Neutrophil (primary cell): ENCODE measurements at regions not wholly inside any gene's neighbourhood (a gene's known extent, or its start where the extent isn't known, plus 50 kb on each side); places are given as distances from the start of the nearest gene placed in this dataset.

Source experiments
- H3K27ac ChIP-seq: fragments of 200-600 bp; sonication (generic); 2 replicates; pipeline ENCODE4 v1.5.1; 2016; ENCODE audit warnings: mild to moderate bottlenecking, moderate library complexity
- H3K27me3 ChIP-seq: fragments of 200-600 bp; sonication (generic); 2 replicates; pipeline ENCODE4 v1.6.0; 2016; ENCODE audit warnings: mild to moderate bottlenecking
- H3K36me3 ChIP-seq: fragments of 200-600 bp; sonication (generic); 2 replicates; pipeline ENCODE4 v1.5.1; 2017
- H3K4me1 ChIP-seq, 2 experiments: fragments of 200-600 bp in 1 of 2; sonication (generic) in 1 of 2; 1 replicate in 1 of 2; 2 replicates in 1 of 2; pipeline versions ENCODE4 v1.5.1 to v1.6.1; 2013 to 2016; ENCODE audit warnings: low read depth in 1 of 2, low read length in 1 of 2, mild to moderate bottlenecking in 1 of 2, moderate library complexity in 1 of 2; ENCODE audit not compliant: control insufficient read depth in 1 of 2, insufficient read depth in 1 of 2
- H3K4me3 ChIP-seq, 2 experiments: fragments of 200-600 bp in 1 of 2; sonication (generic) in 1 of 2; 1 replicate in 1 of 2; 2 replicates in 1 of 2; pipeline ENCODE4 v1.5.1; 2013 to 2016; ENCODE audit warnings: low read depth in 1 of 2, low read length in 1 of 2, mild to moderate bottlenecking in 1 of 2, moderate library complexity in 1 of 2
- H3K9me3 ChIP-seq: fragments of 200-600 bp; sonication (generic); 2 replicates; pipeline ENCODE4 v1.5.1; 2016
- CTCF ChIP-seq: fragments of 200-600 bp; sonication (generic); IDR thresholded peaks from 2 replicates; pipeline ENCODE4 v1.5.1; 2016; ENCODE audit warnings: antibody characterized with exemption

GRCh38 chr5:37984300-37984699 is 144.5 kb upstream of the GDNF start:
- Histone ChIP-seq H3K27ac (no peak overlapping the region), H3K27me3 (no peaks in the 10 kb centered on the region), H3K4me3 (no peak overlapping the region), H3K9me3 (no peaks in the 10 kb centered on the region), H3K36me3 (no peaks in the 10 kb centered on the region), H3K4me1 (no peaks in the 10 kb centered on the region)
- no peak for TF ChIP-seq CTCF

GRCh38 chr5:37983463-37983862 is 143.6 kb upstream of the GDNF start:
- no peaks in the 10 kb centered on the region for H3K36me3 ChIP-seq
- no peak for TF ChIP-seq CTCF
- no peak overlapping the region for H3K27ac ChIP-seq
- H3K27me3 ChIP-seq, result no peaks in the 10 kb centered on the region
- H3K4me3 ChIP-seq, result no peak overlapping the region
- H3K4me1 ChIP-seq, result no peaks in the 10 kb centered on the region
- H3K9me3 ChIP-seq, result no peaks in the 10 kb centered on the region

- no peak for TF ChIP-seq CTCF
- Histone ChIP-seq H3K27ac (no peak overlapping the region), H3K36me3 (no peaks in the 10 kb centered on the region), H3K4me1 (no peaks in the 10 kb centered on the region), H3K9me3 (no peaks in the 10 kb centered on the region), H3K27me3 (no peaks in the 10 kb centered on the region), H3K4me3 (no peak overlapping the region)
Observed at GRCh38 chr5:37979559-37979958, 139.7 kb upstream of the GDNF start.

GRCh38 chr5:37975531-37975930 is 135.7 kb upstream of the GDNF start:
- no peak overlapping the region for H3K4me3 ChIP-seq
- no peaks in the 10 kb centered on the region for H3K9me3 ChIP-seq
- no peaks in the 10 kb centered on the region for H3K27me3 ChIP-seq
- H3K36me3 ChIP-seq, result no peaks in the 10 kb centered on the region
- H3K27ac ChIP-seq, result no peak overlapping the region
- TF ChIP-seq CTCF, result no peak
- H3K4me1 ChIP-seq, result no peaks in the 10 kb centered on the region

GRCh38 chr5:37971483-37972024 is 131.7 kb upstream of the GDNF start:
- Histone ChIP-seq H3K4me1 (no peaks in the 10 kb centered on the region), H3K27ac (no peak overlapping the region), H3K27me3 (no peaks in the 10 kb centered on the region), H3K4me3 (no peak overlapping the region), H3K36me3 (no peaks in the 10 kb centered on the region), H3K9me3 (no peaks in the 10 kb centered on the region)
- TF ChIP-seq CTCF, result no peak

- H3K27ac ChIP-seq, result no peak overlapping the region
Observed at GRCh38 chr5:37966871-37967270, 127.0 kb upstream of the GDNF start.

More at GRCh38 chr5:37966871-37967270, 127.0 kb upstream of the GDNF start:
- Histone ChIP-seq H3K27me3 (no peaks in the 10 kb centered on the region), H3K4me3 (no peak overlapping the region), H3K36me3 (no peaks in the 10 kb centered on the region), H3K9me3 (no peaks in the 10 kb centered on the region), H3K4me1 (no peaks in the 10 kb centered on the region)
- TF ChIP-seq CTCF, result no peak
